Osteocyte (in vitro differentiated cells): ENCODE measurements at regions not wholly inside any gene's neighbourhood (a gene's known extent, or its start where the extent isn't known, plus 50 kb on each side); places are given as distances from the start of the nearest gene placed in this dataset.

Experiments
- DNase-seq: peaks from one replicate; pipeline ENCODE4 v3.0.0; 2021; ENCODE audit warnings: mixed read lengths; ENCODE audit not compliant: unreplicated experiment; ENCODE audit errors: extremely low spot score
- H3K27ac Mint-ChIP-seq: one replicate; pipeline ENCODE4 v1.8.0; 2021; ENCODE audit warnings: mild to moderate bottlenecking, mixed read lengths; ENCODE audit not compliant: unreplicated experiment
- H3K27me3 Mint-ChIP-seq: one replicate; pipeline ENCODE4 v1.8.0; 2021; ENCODE audit warnings: mixed read lengths; ENCODE audit not compliant: unreplicated experiment
- H3K36me3 Mint-ChIP-seq: one replicate; pipeline ENCODE4 v1.8.0; 2021; ENCODE audit warnings: mixed read lengths; ENCODE audit not compliant: unreplicated experiment
- H3K4me1 Mint-ChIP-seq: one replicate; pipeline ENCODE4 v1.8.0; 2021; ENCODE audit warnings: mixed read lengths; ENCODE audit not compliant: unreplicated experiment
- H3K4me3 Mint-ChIP-seq: one replicate; pipeline ENCODE4 v1.8.0; 2021; ENCODE audit warnings: mild to moderate bottlenecking, moderate library complexity, mixed read lengths; ENCODE audit not compliant: unreplicated experiment
- H3K9me3 Mint-ChIP-seq: one replicate; pipeline ENCODE4 v1.8.0; 2021; ENCODE audit warnings: mixed read lengths; ENCODE audit not compliant: unreplicated experiment
- TF ChIP-seq, protein P1 (sequence below): fragments of 200-600 bp; sonication (generic); IDR thresholded peaks from 2 replicates; pipeline ENCODE4 v1.5.0; 2021; ENCODE audit warnings: antibody characterized with exemption, mild to moderate bottlenecking, moderate library complexity

GRCh38 chr4:19514276-19515070 is 737.2 kb upstream of the SLIT2 start:
- H3K27ac Mint-ChIP-seq, result no peak overlapping the region
- no peak overlapping the region for H3K4me3 Mint-ChIP-seq
- no peaks in the 10 kb centered on the region for H3K9me3 Mint-ChIP-seq
- no peaks in the 10 kb centered on the region for H3K27me3 Mint-ChIP-seq
- H3K4me1 Mint-ChIP-seq, result no peaks in the 10 kb centered on the region
- no peaks in the 10 kb centered on the region for H3K36me3 Mint-ChIP-seq
- DNase-seq, result no peak
- TF ChIP-seq, protein P1, sequence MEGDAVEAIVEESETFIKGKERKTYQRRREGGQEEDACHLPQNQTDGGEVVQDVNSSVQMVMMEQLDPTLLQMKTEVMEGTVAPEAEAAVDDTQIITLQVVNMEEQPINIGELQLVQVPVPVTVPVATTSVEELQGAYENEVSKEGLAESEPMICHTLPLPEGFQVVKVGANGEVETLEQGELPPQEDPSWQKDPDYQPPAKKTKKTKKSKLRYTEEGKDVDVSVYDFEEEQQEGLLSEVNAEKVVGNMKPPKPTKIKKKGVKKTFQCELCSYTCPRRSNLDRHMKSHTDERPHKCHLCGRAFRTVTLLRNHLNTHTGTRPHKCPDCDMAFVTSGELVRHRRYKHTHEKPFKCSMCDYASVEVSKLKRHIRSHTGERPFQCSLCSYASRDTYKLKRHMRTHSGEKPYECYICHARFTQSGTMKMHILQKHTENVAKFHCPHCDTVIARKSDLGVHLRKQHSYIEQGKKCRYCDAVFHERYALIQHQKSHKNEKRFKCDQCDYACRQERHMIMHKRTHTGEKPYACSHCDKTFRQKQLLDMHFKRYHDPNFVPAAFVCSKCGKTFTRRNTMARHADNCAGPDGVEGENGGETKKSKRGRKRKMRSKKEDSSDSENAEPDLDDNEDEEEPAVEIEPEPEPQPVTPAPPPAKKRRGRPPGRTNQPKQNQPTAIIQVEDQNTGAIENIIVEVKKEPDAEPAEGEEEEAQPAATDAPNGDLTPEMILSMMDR, result no peak

GRCh38 chr4:19512086-19512485 is 739.6 kb upstream of the SLIT2 start:
- no peaks in the 10 kb centered on the region for H3K9me3 Mint-ChIP-seq
- TF ChIP-seq, protein P1, result no peak
- no peaks in the 10 kb centered on the region for H3K36me3 Mint-ChIP-seq
- H3K4me1 Mint-ChIP-seq, result no peaks in the 10 kb centered on the region
- H3K4me3 Mint-ChIP-seq, result no peak overlapping the region
- no peak overlapping the region for H3K27ac Mint-ChIP-seq
- no peak for DNase-seq
- no peaks in the 10 kb centered on the region for H3K27me3 Mint-ChIP-seq

DNA sequence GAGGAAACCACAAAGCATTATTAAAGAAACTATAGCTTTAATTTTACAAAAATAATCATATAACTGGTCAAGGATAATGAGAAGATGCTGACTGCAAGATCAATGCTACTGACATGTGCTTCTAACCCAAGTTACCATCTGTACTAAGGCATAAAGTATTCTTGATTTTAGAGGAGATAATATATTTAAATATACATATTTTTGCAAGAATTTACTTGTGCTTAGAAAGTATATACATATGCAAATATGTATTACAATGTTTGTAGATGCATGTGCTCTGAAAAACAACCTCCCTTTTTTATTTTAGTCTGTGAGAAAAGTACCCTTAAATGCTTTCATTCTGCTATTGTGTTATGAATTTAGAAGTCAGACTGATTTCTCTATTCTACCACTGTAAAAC is 740.7 kb upstream of the SLIT2 start:
- Mint-ChIP-seq H3K4me3 (no peak overlapping the region), H3K9me3 (no peaks in the 10 kb centered on the region), H3K27ac (no peak overlapping the region), H3K27me3 (no peaks in the 10 kb centered on the region), H3K36me3 (no peaks in the 10 kb centered on the region), H3K4me1 (no peaks in the 10 kb centered on the region)
- TF ChIP-seq, protein P1, result no peak
- DNase-seq, result no peak

DNA sequence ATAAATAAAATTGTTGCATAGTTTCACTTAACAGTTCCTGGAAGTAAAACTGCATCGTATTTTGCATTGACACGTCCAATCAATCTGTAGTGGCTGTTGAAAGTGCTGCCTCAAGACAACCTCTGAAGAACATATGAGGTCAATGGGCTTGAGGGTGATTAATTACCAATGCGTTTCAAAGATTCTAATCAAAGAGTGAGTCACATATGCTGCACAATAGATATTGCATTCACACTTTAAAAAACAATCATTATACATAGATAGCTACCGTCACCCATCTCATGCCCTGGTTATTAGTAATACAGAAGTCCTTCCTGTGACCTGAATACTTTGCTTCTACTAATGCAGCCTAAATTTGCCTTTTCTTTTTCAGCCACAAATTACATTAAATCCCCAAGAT is 743.3 kb upstream of the SLIT2 start:
- no peaks in the 10 kb centered on the region for H3K27me3 Mint-ChIP-seq
- no peaks in the 10 kb centered on the region for H3K9me3 Mint-ChIP-seq
- no peak overlapping the region for H3K27ac Mint-ChIP-seq
- no peak overlapping the region for H3K4me3 Mint-ChIP-seq
- DNase-seq, result no peak
- H3K36me3 Mint-ChIP-seq, result no peaks in the 10 kb centered on the region
- TF ChIP-seq, protein P1, result no peak
- H3K4me1 Mint-ChIP-seq, result no peaks in the 10 kb centered on the region

GRCh38 chr4:19497705-19498104 is 754.0 kb upstream of the SLIT2 start:
- TF ChIP-seq, protein P1, result no peak
- Mint-ChIP-seq H3K36me3 (no peaks in the 10 kb centered on the region), H3K4me1 (peaks cover 11% of the 10 kb centered on the region), H3K9me3 (peaks cover 5% of the 10 kb centered on the region), H3K27me3 (no peaks in the 10 kb centered on the region), H3K4me3 (no peak overlapping the region), H3K27ac (no peak overlapping the region)
- no peak for DNase-seq
